Natural killer cell (primary cell): ENCODE measurements at regions not wholly inside any gene's neighbourhood (a gene's known extent, or its start where the extent isn't known, plus 50 kb on each side); places are given as distances from the start of the nearest gene placed in this dataset.

Experiments used
- ATAC-seq, 3 donors: fragments of 150-1000 bp in 2 of 3; fragments of 200-7000 bp in 1 of 3; cut with Tn5 transposase; 1 replicate in 1 of 3; 2 replicates in 2 of 3; pipeline ENCODE4 v1.10.0; 2021; ENCODE audit warnings: mild to moderate bottlenecking in 2 of 3, moderate library complexity in 2 of 3
- DNase-seq, 2 donors: peaks; one replicate each; pipeline versions ENCODE4 v3.0.0 to v3.0.0-alpha.2; 2013 to 2021; ENCODE audit warnings: mixed read lengths in 1 of 2
- H3K27ac ChIP-seq: one replicate; pipeline ENCODE4 v1.5.1; 2013; ENCODE audit warnings: mild to moderate bottlenecking, low read length
- H3K27me3 ChIP-seq: one replicate; pipeline ENCODE4 v1.6.1; 2013; ENCODE audit warnings: low read length; ENCODE audit not compliant: control insufficient read depth, insufficient read depth
- H3K36me3 ChIP-seq: one replicate; pipeline ENCODE4 v1.6.1; 2013; ENCODE audit warnings: low read length; ENCODE audit not compliant: control insufficient read depth, insufficient read depth
- H3K4me1 ChIP-seq: one replicate; pipeline ENCODE4 v1.6.1; 2013; ENCODE audit warnings: low read length; ENCODE audit not compliant: control insufficient read depth, insufficient read depth
- H3K4me3 ChIP-seq: one replicate; pipeline ENCODE4 v1.5.1; 2013; ENCODE audit warnings: low read length
- H3K9me3 ChIP-seq: one replicate; pipeline ENCODE4 v1.6.1; 2013; ENCODE audit warnings: low read length; ENCODE audit not compliant: control insufficient read depth, insufficient read depth
- H3K27ac Mint-ChIP-seq, 2 donors: one replicate each; pipeline ENCODE4 v1.8.0; 2022; ENCODE audit warnings: mild to moderate bottlenecking in 2 of 2, mixed read lengths in 2 of 2, moderate library complexity in 1 of 2
- H3K27me3 Mint-ChIP-seq, 2 donors: one replicate each; pipeline ENCODE4 v1.8.0; 2022; ENCODE audit warnings: low read depth in 2 of 2, mixed read lengths in 2 of 2
- H3K36me3 Mint-ChIP-seq: one replicate; pipeline ENCODE4 v1.8.0; 2022; ENCODE audit warnings: mixed read lengths
- H3K4me1 Mint-ChIP-seq, 2 donors: one replicate each; pipeline ENCODE4 v1.8.0; 2022; ENCODE audit warnings: mixed read lengths in 2 of 2
- H3K4me3 Mint-ChIP-seq: one replicate; pipeline ENCODE4 v1.8.0; 2022; ENCODE audit warnings: mild to moderate bottlenecking, moderate library complexity, mixed read lengths
- H3K9me3 Mint-ChIP-seq, 2 donors: one replicate each; pipeline ENCODE4 v1.8.0; 2022; ENCODE audit warnings: mixed read lengths in 2 of 2
- CTCF ChIP-seq: fragments of 200-600 bp; IDR thresholded peaks from one replicate; pipeline ENCODE4 v1.8.0; 2022; ENCODE audit warnings: antibody characterized with exemption
- WGBS: methylation state at CpG from one replicate; pipeline ENCODE4 v1.1.7; 2013; ENCODE audit warnings: missing lambda C conversion rate; ENCODE audit not compliant: insufficient coverage; 5-methylcytosine and 5-hydroxymethylcytosine counted together
- intact Hi-C: fragments of 100-400 bp; cut with micrococcal nuclease; formaldehyde crosslinking; loops from one replicate; pipeline ENCODE4 v1.14.2; 2022

DNA sequence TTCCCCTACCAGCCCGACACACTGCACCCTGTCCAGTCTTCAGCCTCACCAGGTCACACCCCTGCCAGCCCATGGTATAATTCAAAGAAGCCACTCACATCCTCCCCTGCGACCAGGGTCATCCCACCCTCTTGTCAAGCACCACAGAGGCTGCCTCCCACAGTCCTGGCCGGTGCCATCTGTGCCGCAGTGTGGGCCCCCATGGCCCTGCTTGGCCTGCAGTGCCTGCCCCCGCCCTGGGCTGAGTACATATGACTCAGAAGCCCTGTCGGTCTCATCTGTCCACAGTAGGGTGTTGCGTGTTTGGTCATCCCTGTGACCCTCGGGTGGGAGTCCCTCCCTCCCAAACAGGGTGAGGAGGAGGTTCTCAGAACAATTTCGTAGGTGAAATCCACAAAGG is 190.8 kb upstream of the AJAP1 start:
- H3K36me3 ChIP-seq: no peaks in the 10 kb centered on the region
- TF ChIP-seq CTCF: no peak
- Mint-ChIP-seq H3K27ac (no peak overlapping the region), H3K27me3 (peaks cover 0 to 5% of the 10 kb centered on the region in 2 donors), H3K9me3 (no peaks in the 10 kb centered on the region), H3K36me3 (no peaks in the 10 kb centered on the region), H3K4me1 (no peaks in the 10 kb centered on the region), H3K4me3 (no peak overlapping the region)
- DNase-seq (no peak), ATAC-seq (no peak)
- 85% methylated on average over 9 of the region's 9 CpGs for WGBS
- intact Hi-C loops: no loop called here
- H3K27ac ChIP-seq: no peak overlapping the region
- H3K4me1 ChIP-seq: no peaks in the 10 kb centered on the region
- H3K27me3 ChIP-seq: no peaks in the 10 kb centered on the region
- H3K9me3 ChIP-seq: no peaks in the 10 kb centered on the region
- H3K4me3 ChIP-seq: no peak overlapping the region

DNA sequence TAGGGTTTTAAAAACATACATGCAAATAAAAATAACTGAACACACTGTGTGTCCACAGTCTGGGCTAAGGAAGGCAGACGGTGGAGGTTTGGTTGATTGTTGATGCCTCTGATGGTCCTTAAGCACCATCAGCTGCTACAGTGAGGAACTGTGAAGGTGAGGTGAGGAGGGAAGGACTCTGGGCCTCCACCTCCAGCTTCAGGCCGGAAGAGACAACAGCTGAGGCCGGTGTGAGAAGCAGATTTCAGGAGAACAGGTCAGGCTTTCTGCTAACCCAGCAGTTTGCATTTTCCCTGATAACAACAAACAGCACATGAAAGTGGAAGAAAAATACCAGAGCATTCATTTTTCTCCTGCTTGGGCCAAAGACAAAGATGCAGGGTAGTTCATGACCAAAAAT is 189.9 kb upstream of the AJAP1 start:
- Histone ChIP-seq H3K4me1 (no peaks in the 10 kb centered on the region), H3K27me3 (no peaks in the 10 kb centered on the region), H3K36me3 (no peaks in the 10 kb centered on the region), H3K9me3 (no peaks in the 10 kb centered on the region), H3K4me3 (no peak overlapping the region), H3K27ac (no peak overlapping the region)
- Mint-ChIP-seq H3K9me3 (no peaks in the 10 kb centered on the region), H3K27me3 (peaks cover 0 to 5% of the 10 kb centered on the region in 2 donors), H3K4me3 (no peak overlapping the region), H3K4me1 (no peaks in the 10 kb centered on the region), H3K36me3 (no peaks in the 10 kb centered on the region), H3K27ac (no peak overlapping the region)
- 85% methylated on average over 3 of the region's 3 CpGs for WGBS
- intact Hi-C loops: no loop called here
- DNase-seq (no peak), ATAC-seq (no peak)
- no peak for TF ChIP-seq CTCF

DNA sequence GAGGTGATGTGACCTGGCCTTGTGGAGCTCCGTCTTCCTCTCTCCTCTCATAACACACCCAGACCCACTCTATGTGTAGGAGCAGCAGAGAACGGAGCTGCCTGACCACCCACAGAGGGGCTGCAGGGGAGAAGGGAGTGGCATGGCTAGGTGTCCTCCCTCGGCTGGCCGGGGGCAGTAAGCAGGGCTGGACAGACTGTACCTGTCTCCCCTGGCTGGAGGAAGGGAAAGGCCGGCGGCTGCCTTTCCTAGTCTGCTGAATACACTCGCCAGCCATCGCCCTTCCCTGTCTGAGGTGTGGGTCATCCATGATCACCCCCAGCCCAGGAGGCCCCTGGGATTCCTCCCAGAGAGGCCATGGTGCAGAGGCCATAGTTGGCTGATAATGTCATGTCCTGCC is 187.2 kb upstream of the AJAP1 start:
- no peak overlapping the region for H3K4me3 Mint-ChIP-seq
- DNase-seq: no peak

More for the DNA sequence above, 187.2 kb upstream of the AJAP1 start:
- ATAC-seq: peak in 1 of 3 donors; percentile 16
- H3K27ac Mint-ChIP-seq: no peak overlapping the region
- H3K9me3 ChIP-seq: no peaks in the 10 kb centered on the region
- no peaks in the 10 kb centered on the region for H3K9me3 Mint-ChIP-seq
- H3K27me3 ChIP-seq: no peaks in the 10 kb centered on the region
- H3K36me3 ChIP-seq: no peaks in the 10 kb centered on the region
- intact Hi-C loops: no loop called here
- no peaks in the 10 kb centered on the region for H3K36me3 Mint-ChIP-seq
- H3K27ac ChIP-seq: no peak overlapping the region
- H3K4me1 Mint-ChIP-seq: no peaks in the 10 kb centered on the region
- TF ChIP-seq CTCF: no peak
- no peaks in the 10 kb centered on the region for H3K4me1 ChIP-seq
- WGBS: 85% methylated on average over 7 of the region's 8 CpGs
- H3K4me3 ChIP-seq: no peak overlapping the region
- no peaks in the 10 kb centered on the region for H3K27me3 Mint-ChIP-seq
